ENCODE measurements at regions not wholly inside any gene's neighbourhood (a gene's known extent, or its start where the extent isn't known, plus 50 kb on each side); places are given as distances from the start of the nearest gene placed in this dataset.

- TF ChIP-seq CTCF (conservative IDR thresholded peaks at IDR 0.05; ENCODE audit: control insufficient read depth, insufficient read depth, low read depth, low read length) = no peak
- no peak overlapping the region for H3K4me3 ChIP-seq (ENCODE audit: control insufficient read depth, low read depth, low read length)
- DNase-seq (ENCODE audit: low read depth) = no peak
These were observed 139.7 kb downstream of the SLC30A10 start for GRCh38 chr1:219788700-219789099.

GRCh38 chr1:219788091-219788490 is 140.3 kb downstream of the SLC30A10 start:
- no peak for TF ChIP-seq CTCF (conservative IDR thresholded peaks at IDR 0.05; ENCODE audit: control insufficient read depth, insufficient read depth, low read depth, low read length)
- no peak overlapping the region for H3K4me3 ChIP-seq (ENCODE audit: control insufficient read depth, low read depth, low read length)
- no peak for DNase-seq (ENCODE audit: low read depth)

- no peak overlapping the region for H3K4me3 ChIP-seq (ENCODE audit: control insufficient read depth, low read depth, low read length)
- no peak for TF ChIP-seq CTCF (conservative IDR thresholded peaks at IDR 0.05; ENCODE audit: control insufficient read depth, insufficient read depth, low read depth, low read length)
- DNase-seq (ENCODE audit: low read depth) = peak; percentile 42
These were observed 143.5 kb downstream of the SLC30A10 start for GRCh38 chr1:219784660-219785381.

- H3K4me3 ChIP-seq (ENCODE audit: control insufficient read depth, low read depth, low read length) = no peak overlapping the region
- DNase-seq (ENCODE audit: low read depth) = no peak
- TF ChIP-seq CTCF (conservative IDR thresholded peaks at IDR 0.05; ENCODE audit: control insufficient read depth, insufficient read depth, low read depth, low read length) = no peak
These were observed 144.6 kb downstream of the SLC30A10 start for GRCh38 chr1:219783605-219784235.

GRCh38 chr1:219782929-219783328 is 145.4 kb downstream of the SLC30A10 start:
- DNase-seq (ENCODE audit: low read depth) = no peak
- no peak overlapping the region for H3K4me3 ChIP-seq (ENCODE audit: control insufficient read depth, low read depth, low read length)
- no peak for TF ChIP-seq CTCF (conservative IDR thresholded peaks at IDR 0.05; ENCODE audit: control insufficient read depth, insufficient read depth, low read depth, low read length)

- DNase-seq (ENCODE audit: low read depth) = no peak
- H3K4me3 ChIP-seq (ENCODE audit: control insufficient read depth, low read depth, low read length) = no peak overlapping the region
- TF ChIP-seq CTCF (conservative IDR thresholded peaks at IDR 0.05; ENCODE audit: control insufficient read depth, insufficient read depth, low read depth, low read length) = no peak
These were observed 146.0 kb downstream of the SLC30A10 start for GRCh38 chr1:219782311-219782710.
